NCI-H446 (cell line): ENCODE measurements at regions not wholly inside any gene's neighbourhood (a gene's known extent, or its start where the extent isn't known, plus 50 kb on each side); places are given as distances from the start of the nearest gene placed in this dataset.
A peak's percentile ranks its signal among the peaks of the same experiment; 100 is the strongest.

Experiments
- DNase-seq, 2 experiments: peaks; one replicate each; lab custom pipeline; 2025; lab: John Stamatoyannopoulos, UW

DNA sequence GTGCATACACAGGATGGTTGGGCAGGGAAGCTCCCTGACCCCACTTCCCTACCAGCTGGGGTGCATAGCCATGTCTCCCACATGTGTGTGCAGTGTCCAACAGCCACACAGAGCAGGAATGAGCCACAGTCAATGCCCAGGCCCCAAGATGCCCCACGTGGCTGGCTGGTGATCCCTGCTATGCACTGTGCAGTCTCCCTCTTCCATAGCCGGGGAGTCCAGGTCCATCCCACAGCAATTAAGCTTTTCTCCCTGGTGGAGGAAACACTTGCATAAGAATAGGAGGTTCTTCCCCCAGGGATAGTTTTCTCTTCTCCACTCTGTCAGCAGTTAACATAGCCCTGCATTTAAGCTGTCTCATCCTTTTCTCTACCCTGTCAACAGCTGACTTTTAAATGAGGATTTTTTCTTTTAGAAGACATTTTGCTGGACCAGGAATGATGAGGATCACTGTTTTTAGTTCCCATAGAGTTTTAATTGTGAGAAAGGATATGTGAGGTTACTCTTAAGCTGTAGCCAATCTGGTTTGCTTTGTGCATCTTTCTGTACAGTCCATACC lies 396.5 kb upstream of the VWC2 start:
- no peak for DNase-seq

DNA sequence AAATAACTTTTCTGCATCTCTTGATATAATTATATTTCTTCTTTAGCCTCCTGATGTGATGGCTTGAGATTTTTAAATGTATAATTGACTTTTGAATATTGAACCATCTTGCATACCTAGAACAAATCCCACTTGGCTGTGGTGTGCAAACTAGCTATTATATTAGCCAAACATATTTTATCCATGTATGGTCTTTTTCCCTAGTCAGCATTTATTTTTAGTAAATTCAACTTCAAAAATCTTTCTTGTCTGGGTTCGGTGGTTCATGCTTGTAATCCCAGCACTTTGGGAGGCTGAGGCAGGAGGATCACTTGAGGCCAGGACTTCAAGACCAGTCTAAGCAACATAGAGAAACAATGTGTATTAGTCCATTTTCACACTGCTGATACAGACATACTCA lies 386.6 kb upstream of the VWC2 start:
- DNase-seq, result no peak

DNA sequence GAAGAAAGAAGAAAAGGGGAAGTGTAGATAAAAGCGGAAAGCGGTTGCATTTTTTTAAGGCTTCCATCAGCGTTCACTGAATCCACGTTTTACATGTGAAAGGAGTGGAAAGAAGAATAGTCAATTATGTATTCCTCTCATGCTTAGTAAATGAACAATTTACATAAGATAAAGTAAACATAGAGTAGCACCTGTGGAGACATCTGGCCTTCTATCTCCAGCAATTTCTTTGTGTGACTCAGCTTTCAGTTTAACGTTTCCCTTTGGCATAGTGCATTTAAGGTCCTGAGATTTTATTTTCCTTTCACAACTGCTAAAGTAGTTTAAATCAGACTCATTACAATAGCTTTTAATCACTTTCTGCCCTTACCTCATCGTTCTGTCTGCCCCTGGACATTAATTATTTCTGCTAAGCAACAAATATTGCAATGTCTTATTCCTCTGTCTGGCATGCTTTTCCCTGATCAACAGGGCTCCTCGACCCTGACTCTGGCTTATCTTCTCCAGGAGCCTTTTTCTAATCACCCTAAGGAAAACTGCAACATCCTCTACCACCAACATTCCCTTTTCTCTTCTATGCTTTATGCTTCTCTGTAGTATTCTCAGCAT lies 383.5 kb upstream of the VWC2 start:
- no peak for DNase-seq

DNA sequence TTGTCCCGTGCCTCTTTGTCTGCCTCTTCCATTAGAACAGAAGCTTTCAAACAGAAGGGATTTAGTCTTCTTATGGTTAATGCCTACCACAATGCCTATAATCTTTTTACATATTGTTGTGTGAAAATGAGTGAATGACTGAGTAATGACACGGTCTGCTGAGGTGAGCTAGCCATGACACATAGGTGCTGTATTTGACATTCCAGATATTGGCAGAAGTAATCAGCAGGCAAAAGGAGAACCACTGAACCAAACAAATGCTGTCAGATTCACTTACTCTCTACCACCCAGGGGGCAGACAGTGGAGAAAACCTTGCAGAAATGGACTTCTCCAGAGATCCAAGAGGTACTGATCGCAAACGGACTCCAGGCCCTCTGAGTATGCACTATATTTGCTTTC lies 377.2 kb upstream of the VWC2 start:
- DNase-seq, result no peak

DNA sequence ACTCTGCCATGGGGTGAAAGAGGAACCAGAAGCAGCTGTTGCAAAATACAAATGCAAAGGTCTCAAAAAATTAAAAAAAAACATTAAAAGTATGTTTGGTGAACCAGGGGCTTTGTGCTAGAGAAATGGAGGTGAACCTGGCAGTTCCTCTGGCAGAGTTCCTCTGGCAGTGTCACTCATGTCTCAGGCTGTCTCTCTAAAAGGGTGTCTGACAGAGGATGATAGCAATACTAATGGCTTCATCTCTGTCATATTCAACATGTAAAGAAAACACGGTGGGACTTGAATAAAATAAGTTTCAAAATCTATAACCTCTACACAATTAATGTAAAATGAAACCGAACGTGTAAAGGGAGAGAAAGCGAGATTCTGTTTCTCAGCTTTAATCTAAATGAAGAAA lies 375.7 kb upstream of the VWC2 start:
- peak in 1 of 2 experiments; percentile 11 for DNase-seq

DNA sequence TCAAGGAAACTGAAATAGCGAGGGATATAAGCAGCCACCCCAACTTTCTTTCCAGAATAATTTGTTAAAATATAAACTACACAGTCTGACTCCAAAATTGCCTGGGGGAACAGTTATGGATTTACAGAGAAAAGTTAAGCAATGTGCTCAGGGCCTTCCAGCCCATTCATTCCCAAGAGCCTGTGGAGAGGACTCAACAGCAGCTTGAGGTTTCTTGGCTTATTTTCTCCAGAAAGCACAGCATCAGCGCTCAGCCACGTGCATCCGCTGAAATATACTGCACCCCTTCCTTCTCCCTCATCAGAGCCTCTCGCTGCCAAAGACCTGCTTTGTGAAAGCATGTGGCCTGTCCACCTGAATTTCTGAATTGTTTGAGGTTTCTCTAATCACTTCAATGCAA lies 375.2 kb upstream of the VWC2 start:
- peak in 1 of 2 experiments; percentile 56 for DNase-seq

DNA sequence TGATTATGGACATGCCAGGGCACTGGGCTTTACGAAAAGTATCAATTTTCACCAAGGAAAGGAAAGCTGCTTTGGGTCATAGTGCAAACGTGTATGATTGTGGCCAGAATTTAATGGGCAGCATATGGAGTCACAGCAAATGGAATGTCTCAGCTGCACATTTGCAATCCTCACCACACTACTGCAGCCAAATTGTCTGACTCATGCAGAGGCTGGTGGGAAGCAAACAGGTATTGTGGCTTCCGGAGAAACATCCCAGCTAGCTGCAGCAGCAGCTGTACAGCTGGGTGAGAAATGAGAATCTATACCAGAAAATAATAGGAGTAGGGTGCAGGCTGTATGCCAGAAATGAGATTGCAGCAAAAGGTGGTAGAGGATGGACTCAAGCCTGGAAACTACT lies 374.7 kb upstream of the VWC2 start:
- peak; percentile 33 to 89 for DNase-seq

DNA sequence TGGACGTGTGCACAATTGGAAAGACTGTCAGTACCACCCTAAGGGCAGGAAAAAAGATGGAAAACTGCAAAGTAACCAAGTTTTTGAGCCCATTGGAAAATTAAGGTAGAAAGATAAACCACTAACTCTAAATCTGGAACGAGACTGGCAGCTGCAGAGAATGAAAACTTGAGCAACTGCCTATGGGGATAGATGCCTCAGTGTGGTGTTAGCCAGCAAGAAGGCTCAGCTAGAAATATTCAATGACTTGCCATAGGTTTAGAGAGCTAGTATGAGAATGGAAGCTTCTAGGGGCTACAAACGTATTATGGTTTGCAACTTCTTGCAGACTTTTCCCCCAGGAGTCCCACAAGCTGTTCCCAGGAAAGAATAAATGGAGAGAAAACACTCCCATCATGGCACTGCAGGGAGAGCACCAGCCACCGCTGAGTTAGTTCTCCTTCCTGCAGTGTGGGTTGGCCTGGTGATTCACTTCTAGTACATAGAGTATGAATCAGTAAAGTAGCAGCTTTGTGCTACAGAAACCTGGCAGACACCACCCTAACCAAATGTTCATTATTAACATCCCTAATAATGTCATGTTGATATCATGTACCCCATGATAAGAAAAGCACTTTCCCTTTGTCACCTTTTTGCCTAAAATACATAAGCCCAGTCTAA lies 372.4 kb upstream of the VWC2 start:
- DNase-seq, result peak; percentile 43 to 72

DNA sequence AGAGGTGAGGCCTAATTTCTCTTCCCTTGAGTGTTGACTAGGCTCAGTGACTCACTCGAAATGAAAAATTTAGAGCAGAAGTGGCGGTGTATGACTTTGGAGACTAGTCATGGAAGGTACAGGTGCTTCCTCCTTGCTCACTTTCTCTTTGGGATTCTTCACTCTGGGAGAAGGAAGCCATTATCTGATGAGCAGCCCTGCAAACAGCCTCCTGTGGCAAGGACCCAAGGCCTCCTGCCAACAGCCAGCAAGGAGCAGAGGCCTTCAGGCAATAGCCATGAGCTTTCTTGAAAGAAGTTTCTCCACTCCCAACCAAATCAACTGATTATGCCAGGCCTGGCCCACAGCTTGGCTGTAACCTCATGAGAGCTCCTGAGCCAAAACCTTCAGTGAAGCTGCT lies 369.6 kb upstream of the VWC2 start:
- peak; percentile 42 to 84 for DNase-seq

DNA sequence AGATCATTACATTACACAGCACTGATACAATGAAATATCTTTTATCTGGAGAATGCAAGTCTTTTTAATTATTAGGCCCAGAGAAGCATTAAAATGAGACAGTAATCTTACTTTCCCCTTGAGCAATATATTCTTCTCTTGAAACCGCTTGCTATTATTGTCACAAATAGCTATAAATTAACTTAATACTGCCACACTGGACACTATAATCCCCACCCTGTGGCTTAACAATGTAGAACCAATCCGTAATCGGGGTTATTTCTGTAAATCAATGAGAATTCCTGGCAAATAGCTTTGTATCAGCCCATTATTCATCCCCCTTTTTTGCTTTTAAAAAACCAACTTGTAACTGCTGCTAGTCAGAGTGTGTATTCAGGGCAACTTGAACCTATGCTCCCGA lies 366.2 kb upstream of the VWC2 start:
- no peak for DNase-seq

DNA sequence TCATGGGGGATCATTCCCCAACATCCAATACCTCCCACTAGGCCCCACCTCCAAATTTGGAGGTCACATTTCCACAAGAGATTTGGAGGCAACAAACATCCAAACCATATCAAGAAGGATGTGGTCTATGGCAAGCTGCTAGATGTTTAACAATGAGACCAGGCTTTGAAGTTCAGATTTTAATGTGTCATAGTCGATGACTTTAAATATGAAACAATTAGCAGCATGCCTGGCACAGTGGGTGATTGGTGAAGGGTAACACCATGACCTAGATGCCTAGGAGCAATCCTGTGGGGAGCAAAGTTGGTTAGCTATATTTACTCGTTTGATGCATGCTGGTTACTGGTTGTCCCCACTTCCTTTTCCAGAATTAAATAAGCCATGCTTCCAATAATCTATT lies 356.4 kb upstream of the VWC2 start:
- DNase-seq, result no peak

DNA sequence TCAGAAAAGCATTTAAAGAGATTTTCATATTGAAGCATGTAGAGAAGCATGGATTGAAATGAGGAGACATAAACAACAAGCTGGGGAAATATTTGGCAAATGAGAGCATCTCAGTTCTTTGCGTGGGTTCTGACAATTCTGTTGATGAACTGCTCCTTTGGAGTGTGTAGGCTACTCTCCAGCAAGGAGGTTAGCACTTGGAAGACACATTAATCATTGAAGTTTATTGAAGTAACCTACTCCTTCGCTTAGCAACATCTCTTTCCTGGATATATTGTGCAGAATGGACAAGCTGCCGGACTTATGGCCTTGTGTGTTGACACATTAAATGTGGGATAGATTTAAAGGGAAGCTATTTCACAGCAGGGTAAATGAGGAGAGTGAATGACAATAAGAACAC lies 354.5 kb upstream of the VWC2 start:
- DNase-seq, result no peak

DNA sequence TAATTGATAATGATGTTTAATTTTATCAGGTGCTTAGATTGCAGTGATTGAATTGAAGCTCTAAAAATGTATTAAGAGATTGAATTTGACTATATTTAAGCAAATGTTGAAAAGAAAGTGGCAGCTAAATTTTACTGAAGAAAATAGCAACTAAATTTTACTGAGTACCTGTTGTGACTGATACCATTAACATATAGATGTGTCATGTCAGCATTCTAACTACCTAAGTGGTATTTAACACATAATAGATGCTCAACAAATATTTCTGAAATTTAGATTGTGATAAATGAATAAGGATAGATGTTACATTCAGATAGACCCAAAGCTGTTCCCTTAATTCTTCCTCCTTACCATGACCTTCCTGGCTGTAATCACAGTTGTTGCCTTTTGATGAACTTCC lies 350.9 kb upstream of the VWC2 start:
- DNase-seq, result no peak

DNA sequence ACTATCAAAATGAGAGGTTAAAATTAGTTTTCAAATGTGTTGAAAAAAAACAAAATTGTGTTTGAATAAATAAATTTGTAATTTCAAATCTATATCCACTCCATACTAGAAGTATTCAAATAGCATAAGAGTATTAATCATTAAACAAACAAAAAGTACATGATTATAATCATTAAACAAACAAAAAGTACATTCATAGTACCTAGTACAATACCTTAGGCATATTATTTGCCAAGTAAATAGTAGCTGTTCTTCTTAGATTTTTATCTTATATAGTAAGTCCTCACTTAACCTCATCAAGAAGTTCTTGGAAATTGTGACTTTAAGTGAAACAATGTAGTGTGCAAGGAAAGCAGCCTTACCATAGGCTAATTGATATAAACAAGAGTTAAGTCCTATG lies 349.3 kb upstream of the VWC2 start:
- DNase-seq, result no peak

DNA sequence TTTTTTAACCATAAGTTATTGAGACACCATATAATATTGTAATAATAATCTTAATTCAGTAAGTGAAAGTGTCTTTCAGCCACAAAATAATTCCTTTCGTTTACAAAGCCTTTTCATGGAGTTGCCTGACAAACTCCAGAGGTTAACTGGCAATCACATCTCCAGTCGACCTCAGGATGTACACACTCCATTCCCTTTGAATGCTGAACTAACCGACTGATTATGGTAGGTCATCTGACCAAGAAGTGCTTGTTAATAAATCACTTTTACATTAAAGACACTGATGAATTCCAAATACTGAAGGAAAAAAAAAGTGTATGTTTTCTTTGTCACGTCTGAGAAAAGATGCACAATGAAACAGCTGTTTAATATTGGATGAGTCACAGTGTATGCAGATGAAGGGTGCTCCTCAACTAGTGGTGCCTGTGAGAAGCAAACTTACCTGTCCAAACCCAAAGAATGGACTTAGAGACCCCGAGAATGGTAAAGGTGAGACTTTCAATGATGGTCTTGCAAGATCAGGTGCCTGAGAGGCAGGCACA lies 348.1 kb upstream of the VWC2 start:
- DNase-seq, result no peak

DNA sequence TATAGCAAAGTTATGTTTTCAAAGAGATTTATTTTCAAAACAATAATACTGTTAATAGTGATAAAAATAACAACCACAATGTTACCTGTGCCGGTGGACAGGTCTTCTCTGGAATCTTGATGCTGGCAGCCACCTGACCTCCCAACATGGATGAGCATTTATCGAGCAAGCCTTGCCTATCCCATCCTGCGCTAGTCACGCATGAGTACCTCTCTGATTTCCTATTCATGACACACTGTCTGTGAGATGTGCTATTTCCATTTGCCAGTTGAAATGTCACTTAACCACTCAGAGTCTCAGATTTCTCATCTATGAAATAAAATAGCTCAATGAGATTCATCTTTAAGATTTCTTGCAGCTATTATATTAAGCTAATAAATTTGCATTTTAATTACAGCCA lies 341.2 kb upstream of the VWC2 start:
- DNase-seq, result no peak

DNA sequence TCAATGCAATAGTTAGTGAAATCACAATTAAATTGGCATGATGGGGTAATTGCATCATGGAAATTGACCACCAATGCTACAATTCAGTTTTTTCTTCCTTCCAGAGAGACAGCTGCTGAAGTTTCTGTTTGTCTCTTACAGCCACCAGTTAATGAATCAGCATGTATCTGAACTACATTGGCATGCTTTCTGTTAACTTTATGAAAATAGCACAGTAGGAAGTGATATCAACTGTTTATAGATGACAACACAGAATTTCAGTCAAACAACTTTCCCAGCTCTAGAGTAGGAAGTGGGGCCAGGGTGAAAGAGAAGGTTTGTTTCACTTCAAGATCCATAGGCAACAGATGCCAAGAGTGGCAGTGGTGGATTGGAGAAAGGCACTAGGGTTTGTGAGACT lies 339.6 kb upstream of the VWC2 start:
- DNase-seq, result no peak

DNA sequence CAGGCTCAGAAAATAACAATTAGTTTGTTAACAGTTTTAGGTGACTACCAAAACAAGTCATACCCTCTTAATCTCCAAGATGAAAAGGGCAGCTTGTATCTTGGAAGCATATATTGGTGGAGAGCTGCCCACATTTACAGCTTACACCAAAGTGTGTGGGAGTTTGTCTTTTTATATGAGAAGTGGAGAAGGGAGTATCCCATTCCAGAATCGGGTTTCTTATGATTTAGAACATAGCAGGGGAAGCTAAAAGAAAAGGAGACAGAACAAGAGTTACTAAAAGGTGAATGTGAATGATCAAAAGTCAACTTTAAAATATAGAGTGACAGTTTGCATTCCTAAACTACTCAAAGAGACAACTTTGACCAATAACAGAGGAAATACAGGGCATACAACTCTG lies 338.6 kb upstream of the VWC2 start:
- DNase-seq, result no peak

DNA sequence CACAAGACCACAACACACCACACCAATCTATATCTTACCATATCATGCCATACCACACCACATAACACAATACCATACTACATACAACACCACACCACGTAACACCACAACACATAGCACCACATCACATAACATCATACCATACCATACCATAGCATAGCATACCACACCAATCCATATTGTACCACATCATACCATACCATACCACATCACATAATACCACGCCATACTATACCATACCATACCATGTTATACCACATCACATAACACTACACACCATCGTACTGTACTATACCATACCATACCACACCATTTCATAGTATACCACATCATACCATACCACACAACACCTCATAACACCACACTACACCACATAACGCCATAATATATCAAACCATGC lies 335.2 kb upstream of the VWC2 start:
- DNase-seq, result no peak

DNA sequence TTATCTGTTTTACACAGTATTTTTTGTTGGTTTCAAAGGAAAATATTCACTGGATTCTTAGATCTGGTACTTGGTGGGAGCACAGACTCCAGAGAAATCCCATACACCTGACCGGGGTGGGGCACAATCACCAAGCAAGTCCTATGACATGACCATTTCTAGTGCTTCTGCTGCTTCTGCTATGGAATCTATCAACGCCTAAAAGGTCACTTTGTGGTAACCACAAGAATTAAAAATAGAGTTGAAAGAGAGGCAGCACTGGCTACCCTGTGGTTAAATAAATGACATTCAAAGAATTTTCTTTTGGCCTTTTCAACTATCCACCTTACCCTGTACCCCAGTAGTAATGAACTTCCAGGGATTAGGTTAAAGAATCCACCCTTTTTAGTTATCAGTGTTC lies 329.9 kb upstream of the VWC2 start:
- DNase-seq, result no peak

DNA sequence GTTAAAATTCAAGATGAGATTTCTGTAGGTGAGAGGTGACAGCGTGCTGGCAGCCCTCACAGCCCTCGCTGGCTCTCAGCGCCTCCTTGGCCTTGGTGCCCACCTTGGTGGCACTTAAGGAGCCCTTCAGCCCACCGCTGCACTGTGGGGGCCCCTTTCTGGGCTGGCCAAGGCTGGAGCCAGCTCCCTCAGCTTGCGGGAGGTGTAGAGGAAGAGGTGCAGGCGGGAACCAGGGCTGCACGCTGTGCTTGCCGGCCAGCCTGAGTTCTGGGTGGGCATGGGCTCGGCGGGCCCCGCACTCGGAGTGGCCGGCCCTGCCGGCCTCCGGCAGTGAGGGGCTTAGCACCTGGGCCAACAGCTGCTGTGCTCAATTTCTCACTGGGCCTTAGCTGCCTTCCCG lies 320.0 kb upstream of the VWC2 start:
- no peak for DNase-seq

DNA sequence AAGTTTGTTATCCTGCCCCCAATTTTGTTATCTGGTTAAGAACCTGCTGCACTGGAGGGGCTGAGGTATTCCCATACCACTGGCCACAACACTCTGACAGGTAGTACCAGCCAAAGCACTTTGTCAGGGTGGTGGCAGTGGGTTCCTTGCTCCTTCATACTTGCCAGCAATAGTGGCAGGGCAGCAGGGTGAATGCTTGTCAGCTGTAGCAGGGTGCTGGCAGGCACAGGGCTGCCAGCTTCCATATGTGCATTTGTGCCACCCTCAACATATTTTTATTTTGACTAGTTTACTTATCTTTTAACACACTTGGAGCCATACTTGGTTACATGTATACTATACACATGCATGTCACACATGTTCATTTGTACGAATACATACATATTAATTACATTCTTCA lies 294.0 kb upstream of the VWC2 start:
- no peak for DNase-seq

DNA sequence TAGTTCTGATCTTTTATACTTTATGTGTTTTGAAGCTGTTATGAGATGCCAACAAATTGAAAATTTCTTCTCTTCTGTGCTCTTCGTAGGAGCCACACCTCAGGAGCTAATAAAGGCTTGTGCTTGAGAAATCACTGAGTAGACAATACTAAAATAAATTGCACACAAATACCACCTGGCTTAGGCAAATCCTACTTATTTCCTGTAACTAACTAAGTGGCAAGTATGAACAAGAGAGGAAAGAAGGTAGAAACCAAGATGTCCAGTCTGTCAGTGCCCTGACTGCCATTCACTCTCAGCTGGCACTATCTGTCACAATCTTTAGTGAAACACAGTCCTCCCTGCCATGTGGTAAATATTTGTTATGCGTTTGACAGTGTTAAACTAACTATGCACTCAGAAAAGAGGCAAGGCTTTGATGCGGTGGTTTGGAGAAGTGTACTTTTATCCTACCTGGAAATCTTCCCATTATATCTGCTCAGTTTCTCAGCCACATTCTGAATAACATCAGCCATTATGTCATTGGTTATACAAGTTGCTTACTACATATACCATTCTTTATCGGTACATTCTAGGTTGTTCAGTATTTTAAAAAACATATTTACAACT lies 293.4 kb upstream of the VWC2 start:
- no peak for DNase-seq
